GM19463 (cell line): ENCODE measurements at regions not wholly inside any gene's neighbourhood (a gene's known extent, or its start where the extent isn't known, plus 50 kb on each side); places are given as distances from the start of the nearest gene placed in this dataset.

Source experiments
- ATAC-seq: cut with Tn5 transposase; IDR thresholded peaks from one replicate; pipeline ENCODE4 v1.9.1; 2021; ENCODE audit warnings: mild to moderate bottlenecking, moderate library complexity; ENCODE audit not compliant: unreplicated experiment

DNA sequence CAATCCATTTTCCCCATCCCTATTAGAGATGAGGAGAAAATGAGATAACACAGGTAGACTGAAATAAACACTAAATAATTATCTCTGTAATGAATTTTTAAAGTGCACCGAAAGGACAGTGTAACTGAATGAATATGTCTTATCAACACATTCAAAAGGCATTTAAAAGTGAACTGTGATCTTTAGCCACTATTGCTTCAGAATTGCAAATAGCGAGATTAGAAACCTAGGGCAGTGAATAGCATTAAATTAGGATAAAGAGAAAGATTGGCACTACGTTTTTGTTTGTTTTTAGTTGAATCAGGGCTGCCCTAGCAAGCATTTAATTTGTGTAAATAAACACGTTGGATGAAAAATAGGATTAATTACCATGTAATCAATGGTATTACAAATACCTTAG is 537.5 kb downstream of the ELAVL2 start:
- no peak for ATAC-seq

DNA sequence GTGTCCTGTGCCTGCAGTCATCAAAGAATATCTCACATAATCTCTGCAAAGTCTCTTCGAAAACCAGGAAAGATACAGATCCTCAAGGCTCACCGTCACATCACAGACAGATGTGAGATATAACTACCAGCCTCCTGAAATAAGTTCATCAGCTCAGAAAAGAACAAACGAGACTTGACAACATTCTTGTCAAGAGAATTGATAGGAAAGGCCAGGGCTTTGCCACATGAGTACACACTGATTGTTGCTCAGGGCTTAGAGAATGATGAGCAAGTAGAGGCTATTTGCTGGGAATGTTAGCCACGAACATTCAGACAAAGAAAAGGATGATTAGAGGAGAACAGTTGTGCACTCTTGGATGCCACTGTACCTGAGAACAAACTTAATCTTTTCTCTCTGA is 535.1 kb downstream of the ELAVL2 start:
- no peak for ATAC-seq

DNA sequence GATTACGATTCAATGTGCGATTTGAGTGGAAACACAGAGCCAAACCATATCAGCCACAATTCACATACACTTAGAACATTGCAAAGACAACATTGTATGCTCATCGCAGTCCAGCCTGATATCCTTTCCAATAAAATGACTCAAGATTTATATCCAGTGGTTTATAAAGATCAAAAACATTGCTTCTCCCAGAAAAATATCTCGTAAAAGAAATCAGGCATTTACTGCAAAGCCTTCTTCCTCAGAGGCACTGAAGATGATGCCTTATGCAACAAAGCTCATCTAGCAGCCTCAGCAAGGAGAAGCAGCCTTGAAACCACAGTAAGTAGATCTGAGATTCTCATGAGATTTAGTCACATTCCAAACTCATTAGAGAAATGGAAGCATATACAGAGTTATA is 523.8 kb downstream of the ELAVL2 start:
- no peak for ATAC-seq

DNA sequence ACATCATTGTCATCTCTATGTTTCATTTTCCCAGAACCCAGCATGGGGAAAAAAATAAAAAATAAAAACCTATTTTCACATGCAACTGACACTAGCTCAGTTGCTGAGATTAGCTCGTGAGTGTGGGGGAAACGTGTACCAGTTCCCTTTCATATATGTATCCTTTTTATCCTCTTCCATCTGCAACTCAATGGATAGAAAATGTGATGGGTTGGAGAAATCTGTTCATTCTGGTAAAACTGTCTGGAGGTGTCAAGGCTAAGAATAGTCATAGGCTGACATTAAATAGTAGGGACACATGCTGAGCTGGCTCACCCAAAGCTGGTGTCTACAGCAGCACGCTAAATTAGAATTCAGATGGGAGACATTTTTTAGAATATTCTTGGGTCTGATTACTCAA is 519.3 kb downstream of the ELAVL2 start:
- no peak for ATAC-seq

DNA sequence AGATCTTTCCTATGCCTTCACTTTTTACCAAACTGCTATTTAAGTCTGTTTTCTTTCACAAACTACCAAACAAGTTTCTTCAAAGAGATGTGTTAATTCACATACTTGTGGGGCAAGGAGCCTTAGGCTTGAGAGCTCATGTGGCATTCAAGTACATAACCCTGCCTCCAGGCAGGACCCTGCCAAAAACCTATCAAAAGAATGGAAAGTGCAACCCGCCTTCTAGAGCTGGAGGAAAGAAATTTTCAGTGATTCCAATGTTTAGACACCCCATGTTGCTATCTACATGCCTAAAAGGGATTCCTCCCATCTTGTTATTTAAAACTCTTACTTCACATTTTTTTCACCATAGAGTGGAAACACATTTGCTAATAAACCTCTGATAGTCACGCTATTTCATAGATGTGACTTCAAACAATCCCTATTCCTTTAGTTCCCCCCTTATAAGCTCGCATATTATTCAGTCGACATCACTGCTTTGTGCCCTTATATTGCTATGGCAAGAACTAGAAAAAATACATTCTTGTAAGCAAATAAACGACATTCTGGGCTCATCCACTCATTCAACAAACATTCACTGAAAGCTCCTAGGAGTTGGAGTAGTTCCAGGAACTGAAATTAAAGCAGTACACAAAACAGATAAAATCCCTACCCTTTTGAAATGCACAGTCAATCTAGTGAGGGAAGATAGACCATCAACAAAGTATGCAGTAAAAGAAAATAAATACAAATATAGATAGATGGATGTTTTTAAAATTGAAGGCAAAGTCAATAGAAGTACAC is 518.1 kb downstream of the ELAVL2 start:
- ATAC-seq, result no peak

DNA sequence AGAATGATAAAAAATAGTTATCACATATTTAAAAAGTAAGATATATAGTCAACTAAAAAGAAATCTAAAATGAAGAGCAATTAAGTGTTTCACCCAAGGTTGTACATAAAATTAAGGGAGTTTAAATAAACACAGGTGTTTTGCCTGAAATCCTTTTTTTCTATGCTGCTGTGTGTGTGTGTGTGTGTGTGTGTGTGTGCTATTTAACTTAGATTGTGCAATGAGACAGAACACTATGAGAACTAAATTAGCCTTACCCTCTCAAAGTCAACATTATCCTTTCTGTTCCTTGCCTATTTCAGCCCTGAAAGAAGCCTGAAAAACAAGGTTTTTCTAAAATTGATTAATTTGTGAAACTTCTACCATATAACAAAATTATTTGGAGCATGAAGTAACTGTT is 516.2 kb downstream of the ELAVL2 start:
- no peak for ATAC-seq

DNA sequence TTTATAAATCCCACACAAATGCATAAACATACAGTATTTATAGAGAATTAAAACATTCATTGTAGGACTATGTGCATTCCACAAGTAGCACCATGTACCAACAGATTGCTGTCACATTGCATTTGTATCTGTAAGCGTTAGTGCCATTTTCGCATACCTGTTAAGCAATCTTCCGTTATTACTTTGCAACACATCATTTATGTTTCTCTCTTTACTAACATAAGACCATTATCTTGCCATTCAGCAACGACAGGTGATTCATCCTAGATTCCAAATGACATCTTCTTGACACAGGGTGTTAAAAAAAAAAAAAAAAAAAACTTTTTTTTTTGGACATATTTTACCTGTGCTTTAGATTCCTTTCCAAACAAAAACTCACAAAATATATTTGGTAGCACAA is 511.8 kb downstream of the ELAVL2 start:
- ATAC-seq, result no peak

DNA sequence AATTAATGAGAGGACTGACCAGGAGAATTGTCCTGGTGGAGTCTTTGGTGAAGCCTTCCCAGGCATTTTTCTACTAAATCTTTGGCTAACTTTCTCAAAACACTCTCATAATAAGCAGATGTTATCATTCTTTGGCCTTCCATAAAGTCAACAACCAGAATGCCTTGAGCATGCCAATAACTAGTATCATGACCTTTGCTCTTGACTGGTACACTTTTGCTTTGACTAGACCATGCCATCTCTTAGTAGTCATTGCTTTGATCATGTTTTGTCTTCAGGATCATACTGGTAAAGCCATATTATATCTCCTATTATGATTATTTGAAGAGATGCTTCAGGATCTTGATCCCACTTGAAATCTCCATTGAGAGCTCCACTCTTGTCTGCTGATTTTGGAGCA is 506.9 kb downstream of the ELAVL2 start:
- no peak for ATAC-seq

DNA sequence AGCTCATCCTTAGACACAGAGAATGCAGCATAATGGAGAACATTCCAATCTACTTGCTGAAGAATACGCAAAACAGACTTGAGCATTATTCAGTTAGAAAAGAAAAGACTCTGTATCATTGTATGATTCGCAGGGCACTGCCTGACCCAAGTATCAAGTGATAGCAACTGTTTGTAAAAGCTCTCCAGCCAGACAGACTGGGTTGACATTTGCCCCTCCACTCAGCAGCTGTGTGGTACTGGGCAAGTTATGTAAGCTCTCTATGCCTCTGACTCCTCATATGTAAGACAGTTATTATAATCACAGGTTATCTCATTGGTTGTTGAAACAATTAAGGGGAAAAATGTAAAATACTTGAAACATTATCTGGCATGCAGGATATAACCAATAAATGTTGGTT is 505.0 kb downstream of the ELAVL2 start:
- ATAC-seq, result no peak

DNA sequence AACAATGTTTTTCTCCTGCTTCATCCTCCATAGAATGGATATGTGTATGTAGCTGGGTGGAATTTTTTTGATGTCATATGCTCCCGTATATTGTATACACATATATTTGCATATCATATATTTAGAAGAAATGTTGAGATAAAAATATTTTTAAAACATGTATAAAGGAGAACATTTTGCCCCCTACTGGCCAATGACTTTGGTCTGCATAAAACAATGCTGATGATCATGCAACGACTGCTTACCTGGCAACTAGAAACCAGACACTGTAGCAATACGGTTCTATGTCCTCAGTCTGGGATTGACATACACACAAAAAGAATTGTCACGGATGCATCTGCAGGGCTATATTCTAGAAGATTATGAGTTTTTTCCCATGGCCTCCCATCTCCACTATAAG is 503.6 kb downstream of the ELAVL2 start:
- no peak for ATAC-seq

DNA sequence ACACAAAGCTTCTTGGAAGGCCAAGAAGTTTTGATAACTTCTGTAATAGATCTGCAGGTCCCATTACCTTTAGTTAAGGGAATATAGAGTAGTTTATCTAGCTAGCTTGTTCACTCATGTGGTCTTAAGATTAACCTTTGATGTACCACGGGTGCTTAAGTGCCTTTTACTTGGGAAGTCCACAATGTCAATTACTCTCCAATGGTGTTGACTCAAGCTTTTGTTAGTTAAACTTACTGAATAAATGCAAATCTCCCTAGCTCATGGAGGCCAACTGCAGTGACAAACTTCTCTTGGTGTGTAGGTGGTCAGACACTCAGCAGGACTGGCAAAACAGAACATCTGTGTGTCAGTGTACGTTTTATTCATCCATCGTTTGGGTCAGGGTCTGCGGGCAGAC is 501.5 kb downstream of the ELAVL2 start:
- no peak for ATAC-seq

DNA sequence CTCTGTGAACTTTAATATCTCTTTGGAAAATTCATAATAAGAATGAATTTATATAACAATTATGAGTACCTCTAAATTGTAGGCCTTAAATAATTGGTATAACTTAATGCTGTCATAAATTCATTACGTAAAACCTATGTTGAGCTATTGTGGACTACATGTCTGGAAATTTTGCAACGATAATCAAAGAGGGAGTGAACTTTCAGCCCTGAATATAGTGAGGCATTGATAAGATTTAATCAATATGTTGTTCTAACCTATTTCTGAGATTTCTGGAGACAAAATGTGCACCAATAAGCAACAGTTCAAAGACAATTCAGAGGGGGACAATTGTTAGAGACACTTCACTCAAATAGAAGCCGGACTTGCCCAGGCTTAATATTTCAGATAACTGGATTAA is 499.4 kb downstream of the ELAVL2 start:
- ATAC-seq, result no peak

DNA sequence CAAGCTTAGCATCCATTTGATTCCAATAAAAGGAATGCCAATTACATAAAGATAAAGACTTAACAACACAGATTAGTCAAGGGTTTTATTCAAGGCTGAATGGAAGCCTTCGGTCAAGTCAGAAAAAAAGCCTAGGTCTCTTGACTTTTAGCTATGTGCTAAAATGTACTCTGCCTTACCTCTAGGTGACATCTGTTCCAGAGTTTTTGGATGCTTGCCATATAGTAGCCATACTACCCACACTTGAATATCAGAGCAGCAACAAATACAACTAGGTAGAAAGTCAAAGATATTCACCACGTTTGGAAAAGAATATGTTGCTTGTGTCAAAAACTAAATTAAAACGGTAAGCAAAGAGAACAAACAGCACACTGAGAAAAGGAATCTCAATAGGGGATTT is 484.7 kb downstream of the ELAVL2 start:
- ATAC-seq, result no peak

DNA sequence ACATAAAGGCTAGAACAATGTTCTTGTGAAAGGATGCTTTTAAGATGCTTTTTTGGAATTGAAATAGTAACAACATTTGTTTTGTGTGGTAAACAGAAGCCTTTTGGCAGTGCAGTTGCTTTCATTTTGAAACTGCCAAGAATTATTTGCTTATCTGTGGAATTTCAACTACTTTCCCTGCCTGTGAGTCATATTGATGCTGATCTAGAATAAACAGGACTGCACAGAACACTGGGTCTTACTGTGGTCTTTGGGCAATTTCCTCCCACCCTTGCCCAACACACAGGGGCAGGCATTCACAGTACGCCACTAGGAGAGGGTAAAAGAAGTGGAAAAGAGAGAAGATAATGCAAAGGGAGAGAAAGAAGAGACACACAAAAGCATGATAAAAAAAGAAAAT is 483.7 kb downstream of the ELAVL2 start:
- no peak for ATAC-seq

DNA sequence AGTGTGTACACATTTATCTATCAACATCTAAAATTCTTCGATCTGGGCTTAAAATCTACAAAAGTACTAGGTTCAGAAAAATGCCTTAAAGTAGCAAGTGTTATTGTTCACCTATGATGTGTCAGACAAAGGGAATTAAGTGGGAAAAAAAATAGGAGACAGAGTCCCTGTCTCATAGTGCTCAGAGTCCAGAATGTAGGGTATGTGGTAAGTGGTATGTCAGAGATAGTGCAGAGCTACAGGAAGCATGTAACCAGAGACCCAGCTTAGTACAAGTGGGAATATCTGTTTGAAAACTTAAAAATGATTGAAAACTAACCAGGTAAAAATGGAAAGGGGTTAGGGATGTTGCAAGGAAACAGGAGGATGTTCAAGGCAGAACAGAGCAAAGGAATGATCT is 482.8 kb downstream of the ELAVL2 start:
- ATAC-seq, result no peak

DNA sequence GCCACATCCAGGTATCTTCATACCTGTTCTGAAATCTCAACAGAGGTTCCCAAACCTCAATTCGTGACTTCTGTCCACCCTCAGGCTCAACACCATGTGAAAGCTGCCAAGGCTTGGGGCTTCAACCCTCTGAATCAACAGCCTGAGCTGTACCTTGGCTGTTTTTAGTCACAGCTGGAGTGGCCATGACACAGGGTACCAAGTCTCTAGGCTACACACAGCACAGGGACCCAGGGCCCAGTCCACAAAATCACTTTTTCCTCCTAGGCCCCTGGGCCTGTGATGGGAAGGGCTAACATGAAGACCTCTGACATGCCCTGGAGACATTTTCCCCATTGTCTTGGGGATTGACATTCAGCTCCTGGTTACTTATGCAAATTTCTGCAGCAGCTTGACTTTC is 464.9 kb downstream of the ELAVL2 start:
- no peak for ATAC-seq

DNA sequence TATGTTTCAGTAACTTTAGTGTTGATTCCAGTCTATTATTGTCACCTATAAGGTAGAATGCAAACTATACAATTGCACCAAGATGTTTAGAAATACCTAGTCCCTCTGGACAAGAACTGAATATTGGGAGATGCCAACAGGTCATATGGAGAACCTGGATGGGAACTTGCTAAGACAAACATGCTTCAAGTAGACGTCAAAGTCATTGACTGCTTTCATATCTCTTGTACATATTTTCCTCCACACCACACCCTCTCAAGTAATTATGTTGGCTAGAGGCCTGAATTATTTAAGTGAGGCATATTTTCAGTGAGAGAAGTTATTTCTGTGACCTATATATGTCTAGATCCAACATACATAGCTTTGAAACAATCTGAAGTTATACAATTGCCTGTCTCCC is 453.3 kb downstream of the ELAVL2 start:
- ATAC-seq, result no peak

DNA sequence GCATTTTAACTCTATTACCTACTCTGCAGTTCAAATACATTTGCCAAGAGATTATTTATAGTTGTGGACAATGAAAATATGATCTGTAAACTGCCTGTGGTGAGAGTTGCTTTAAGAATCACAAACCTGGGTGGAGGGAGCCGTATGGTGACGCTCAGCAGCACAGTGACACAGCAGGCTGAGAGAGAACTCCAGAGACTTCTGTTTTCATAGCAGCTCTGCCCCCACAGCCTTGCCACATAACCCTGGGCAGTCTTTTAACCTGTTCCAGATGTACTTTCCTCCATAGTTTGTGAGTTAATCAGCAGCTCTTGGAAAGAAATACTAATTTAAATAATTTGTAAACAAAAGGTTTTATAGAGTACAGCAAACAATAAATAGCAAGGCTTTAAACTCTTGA is 450.5 kb downstream of the ELAVL2 start:
- ATAC-seq, result no peak

DNA sequence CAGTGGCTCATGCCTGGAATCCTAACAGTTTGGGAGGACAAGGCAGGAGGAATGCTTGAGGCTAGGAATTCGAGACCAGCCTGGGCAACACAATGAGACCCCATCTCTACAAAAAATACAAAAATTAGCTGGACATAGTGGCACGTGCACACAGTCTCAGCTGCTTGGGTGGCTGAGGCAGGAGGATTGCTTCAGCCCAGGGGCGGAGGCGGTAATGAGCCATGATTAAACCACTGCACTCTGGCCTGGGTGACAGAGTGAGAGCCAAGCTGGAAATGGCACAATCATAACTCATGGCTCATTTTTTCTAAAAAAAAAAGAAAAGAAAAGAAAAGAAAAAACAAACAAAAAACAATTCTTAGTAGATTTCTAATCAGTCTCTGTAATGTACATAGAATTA is 446.2 kb downstream of the ELAVL2 start:
- ATAC-seq, result no peak

DNA sequence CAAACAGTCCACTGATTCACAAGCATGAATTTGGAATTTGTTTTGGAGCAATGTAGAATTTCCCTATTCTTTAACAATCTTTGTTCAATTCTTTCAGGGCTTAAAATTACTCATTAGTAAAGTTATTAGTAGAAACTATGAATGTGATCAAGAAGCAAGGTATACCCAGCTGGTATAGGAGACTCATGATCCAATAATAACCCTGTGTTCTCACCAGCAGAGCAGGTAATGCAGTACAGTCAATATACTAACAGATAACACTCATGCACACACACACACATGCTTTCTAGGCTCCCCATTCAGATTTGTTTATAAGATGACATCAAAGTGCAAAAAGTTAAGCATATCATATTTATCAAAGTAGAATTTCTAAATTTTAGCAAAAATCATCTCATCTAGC is 445.2 kb downstream of the ELAVL2 start:
- no peak for ATAC-seq

DNA sequence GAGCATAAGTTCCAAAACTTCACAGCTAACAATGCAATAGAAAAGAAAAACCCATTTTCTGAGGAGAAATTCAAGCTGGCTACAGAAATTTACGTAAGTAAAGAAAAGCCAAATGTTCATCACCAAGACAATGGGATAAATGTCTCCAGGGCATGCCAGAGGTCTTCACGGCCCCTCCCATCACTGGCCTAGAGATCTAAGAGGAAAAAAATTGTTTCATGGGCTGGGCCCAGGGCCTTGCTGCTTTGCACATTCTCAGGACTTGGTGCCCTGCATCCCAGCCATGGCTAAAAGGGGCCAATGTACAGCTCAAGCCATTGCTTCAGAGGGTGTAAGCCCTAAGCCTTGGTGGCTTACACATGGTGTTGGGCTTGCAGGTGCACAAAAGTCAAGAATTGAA is 443.6 kb downstream of the ELAVL2 start:
- no peak for ATAC-seq

DNA sequence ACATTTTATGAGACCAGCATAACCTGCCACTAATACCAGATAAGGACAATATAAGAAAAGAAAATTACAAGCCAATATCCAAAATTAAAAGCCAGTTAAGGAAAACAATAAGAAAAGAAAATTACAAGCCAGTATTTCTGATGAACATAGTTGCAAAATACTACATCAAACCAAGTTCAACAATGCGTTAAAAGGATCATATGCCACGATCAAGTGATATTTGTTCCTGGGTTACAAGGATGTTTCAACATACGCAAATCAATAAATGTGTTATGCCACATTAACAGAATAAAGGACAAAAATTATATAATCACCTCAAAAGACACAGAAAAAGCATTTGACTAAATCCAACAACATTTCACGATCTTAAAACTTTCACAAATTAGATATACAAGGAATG is 431.9 kb downstream of the ELAVL2 start:
- no peak for ATAC-seq

DNA sequence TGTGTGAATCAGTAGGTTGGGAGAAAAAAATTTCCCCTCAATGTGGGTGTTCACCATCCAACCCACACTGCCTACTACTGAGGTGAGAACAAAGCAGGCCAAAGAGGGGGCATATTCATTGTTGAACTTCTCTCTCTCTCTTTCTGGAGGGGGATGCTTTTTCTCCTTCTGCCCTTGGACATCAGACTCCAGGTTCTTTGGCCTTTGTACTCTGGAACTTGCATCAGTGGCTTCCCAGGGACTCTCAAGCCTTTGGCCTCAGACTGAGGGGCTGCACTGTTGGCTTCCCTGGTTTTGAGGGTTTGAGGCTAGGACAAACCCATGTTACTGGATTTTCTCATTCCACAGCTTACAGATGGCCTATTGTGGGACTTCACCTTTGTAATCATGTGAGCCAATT is 417.2 kb downstream of the ELAVL2 start:
- no peak for ATAC-seq
